Hindlimb muscle (tissue), 1 donor: ENCODE measurements at regions not wholly inside any gene's neighbourhood (a gene's known extent, or its start where the extent isn't known, plus 50 kb on each side); places are given as distances from the start of the nearest gene placed in this dataset.
"Not testable (repeated sequence)": the region's sequence is repeated elsewhere in the genome, so short reads cannot be mapped to it uniquely, and the experiment has no call there.

ENCODE experiments used
- DNase-seq: peaks from one replicate; pipeline ENCODE4 v3.0.0-alpha.2; 2013

GRCh38 chr9:41016699-41017098 is 111.8 kb downstream of the FOXD4L6 start:
- DNase-seq = not testable (repeated sequence)

GRCh38 chr9:40999952-41000700 is 128.4 kb downstream of the FOXD4L6 start:
- DNase-seq = not testable (repeated sequence)

GRCh38 chr9:40995490-40995889 is 133.0 kb downstream of the FOXD4L6 start:
- DNase-seq = not testable (repeated sequence)

GRCh38 chr9:40993842-40994241 is 134.6 kb downstream of the FOXD4L6 start:
- not testable (repeated sequence) for DNase-seq

DNA sequence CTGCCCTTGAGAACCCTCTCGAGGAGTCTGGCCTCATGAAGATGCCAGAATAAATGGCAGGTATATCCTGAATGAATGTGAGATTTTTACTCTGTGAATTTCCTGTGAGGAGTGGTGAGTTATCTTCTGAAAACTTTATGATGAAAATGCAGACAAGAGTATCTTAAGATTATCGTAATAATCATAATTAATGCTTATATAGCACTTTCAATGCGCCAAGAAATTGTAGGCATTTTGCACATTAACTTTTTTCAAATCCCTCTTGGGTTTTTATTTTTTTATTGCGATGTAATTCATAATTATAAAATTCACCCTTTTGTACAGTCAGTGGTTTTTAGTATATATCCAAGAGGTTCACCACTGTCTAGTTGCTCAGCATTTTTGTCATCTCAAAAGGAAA is 135.1 kb downstream of the FOXD4L6 start:
- DNase-seq = not testable (repeated sequence)

DNA sequence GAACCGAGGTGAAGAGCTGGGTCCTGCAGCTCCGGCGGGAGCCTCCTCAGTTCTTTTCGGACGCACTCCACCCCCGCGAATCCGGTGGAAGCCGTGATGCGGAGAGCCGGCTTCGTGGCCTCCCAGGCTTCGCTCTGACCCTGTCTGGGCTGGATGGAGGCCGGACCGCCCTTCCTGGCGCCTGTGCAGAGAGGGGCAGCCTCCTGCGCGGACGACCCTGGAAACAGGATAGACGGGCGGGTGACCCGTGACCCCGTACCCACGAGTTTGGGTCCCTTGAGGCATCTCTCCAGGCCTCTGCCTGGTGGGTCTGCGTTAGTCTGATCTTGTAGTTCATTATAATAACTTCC is 136.0 kb downstream of the FOXD4L6 start:
- peak; percentile 37 for DNase-seq

DNA sequence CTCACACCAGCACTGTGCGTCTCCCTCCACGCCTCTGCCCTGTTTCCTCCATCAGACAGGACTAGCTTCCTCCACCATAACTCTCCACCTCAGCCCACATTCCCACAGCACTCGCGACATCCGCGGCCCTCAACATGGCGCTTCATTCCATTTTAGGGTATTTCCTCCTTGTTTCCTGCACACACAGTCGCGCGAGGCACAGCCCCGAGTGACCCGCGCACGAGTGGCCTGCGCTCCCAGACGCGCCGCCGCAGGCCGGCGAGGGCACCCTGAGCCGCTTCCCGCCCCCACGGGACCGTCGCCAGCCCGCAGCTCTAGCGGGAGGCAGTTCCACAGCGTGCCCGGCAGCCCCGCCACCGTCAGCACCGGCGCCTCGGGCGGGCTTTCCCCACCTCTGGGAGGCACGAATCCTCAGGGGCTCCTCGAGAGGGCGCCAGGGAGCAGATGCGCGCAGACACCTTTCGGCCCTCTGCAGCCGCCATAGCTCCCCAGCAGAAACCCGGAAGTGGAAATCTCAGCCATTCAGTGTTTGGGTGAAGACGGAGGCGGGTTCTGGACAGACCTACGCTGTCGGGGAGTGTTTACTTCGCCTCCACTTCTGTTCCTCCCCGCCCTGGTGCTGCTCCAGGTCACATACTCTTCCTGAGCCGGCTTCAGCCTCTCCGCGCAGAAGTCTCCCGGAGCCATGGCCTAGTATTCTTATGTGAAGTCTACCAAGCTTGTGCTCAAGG is 136.6 kb downstream of the FOXD4L6 start:
- peak; percentile 96 for DNase-seq

GRCh38 chr9:40991100-40991740 is 137.3 kb downstream of the FOXD4L6 start:
- not testable (repeated sequence) for DNase-seq

DNA sequence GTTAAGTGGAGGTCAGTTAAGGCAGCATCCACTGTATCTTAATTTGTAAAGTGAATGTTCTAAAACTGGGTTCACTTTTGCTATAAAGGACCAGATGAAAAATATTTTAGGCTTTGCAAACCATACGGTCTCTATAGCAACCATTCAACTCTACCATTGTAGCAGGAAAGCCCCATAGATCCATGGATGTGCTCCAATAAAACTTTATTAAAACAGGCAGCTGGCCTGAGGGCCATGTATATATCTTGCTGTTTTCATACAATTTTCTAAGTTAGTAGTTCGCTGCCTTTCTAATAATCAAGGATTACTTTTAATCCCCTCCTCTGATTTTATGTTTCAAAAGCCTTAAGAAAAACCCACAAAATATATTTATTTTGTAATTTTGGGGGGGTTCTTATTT is 142.1 kb downstream of the FOXD4L6 start:
- not testable (repeated sequence) for DNase-seq

DNA sequence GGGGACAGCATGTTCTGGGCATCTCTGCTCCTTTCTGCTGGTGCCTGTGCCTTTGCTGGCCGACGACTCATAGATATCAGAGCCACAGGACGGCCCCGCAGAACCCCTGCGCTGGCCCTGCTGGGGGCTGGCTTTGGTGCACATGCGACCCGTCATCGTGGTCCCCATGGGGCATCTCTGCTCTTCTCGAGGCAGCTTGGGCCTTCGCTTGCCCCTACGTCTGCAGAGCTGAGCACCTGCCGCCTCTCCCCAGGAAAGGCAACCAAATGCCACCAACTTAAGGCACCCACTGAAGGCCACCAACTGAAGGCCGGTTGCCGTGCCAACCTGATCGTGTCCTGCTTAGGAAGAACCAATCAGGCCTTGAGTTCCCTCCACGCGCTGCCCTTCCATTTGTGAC is 153.1 kb downstream of the FOXD4L6 start:
- not testable (repeated sequence) for DNase-seq

DNA sequence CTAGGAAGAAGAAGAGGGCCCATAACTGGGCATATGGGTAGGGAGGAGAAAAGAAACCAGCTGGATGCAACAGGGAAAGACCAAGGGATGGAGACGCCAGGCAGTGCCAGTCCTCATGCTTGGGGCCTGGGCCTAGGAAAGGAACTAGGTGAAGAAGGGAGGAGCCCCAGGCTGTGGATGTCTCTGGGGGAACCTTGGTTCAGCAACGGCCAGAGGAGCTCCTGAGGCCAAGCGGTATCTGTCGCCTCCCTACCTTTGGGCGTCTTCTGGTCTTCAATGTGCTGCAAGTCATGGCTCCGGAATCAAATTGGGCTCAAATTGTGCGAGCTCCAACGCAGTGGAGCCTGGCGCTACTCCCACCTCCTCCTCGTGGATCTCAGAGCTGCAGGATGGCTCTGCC is 153.6 kb downstream of the FOXD4L6 start:
- DNase-seq = not testable (repeated sequence)

GRCh38 chr9:40971773-40972172 is 156.7 kb downstream of the FOXD4L6 start:
- not testable (repeated sequence) for DNase-seq

DNA sequence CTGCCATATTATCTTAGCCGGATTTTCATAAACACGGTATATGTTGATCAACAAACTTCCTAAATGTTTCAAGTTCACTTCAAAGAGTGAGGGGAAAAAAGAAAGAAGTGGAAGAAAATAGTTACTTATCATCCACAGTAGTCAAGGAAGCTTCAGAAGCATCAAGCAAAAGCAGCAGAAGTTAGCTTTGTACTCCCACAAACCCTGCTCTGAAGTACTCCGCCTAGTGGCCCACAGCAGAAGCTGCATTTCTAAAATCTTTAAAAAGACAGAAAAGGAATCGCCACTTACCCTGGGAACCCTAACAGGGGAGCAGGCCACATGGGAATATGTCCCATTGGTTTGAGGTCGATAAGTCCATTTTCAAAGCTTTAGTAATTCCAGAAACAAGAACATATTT is 158.1 kb downstream of the FOXD4L6 start:
- not testable (repeated sequence) for DNase-seq

- DNase-seq = not testable (repeated sequence)
Measured at GRCh38 chr9:40962461-40962860, 166.0 kb downstream of the FOXD4L6 start.

- DNase-seq = not testable (repeated sequence)
Measured at GRCh38 chr9:40951876-40952494, 176.5 kb downstream of the FOXD4L6 start.

DNA sequence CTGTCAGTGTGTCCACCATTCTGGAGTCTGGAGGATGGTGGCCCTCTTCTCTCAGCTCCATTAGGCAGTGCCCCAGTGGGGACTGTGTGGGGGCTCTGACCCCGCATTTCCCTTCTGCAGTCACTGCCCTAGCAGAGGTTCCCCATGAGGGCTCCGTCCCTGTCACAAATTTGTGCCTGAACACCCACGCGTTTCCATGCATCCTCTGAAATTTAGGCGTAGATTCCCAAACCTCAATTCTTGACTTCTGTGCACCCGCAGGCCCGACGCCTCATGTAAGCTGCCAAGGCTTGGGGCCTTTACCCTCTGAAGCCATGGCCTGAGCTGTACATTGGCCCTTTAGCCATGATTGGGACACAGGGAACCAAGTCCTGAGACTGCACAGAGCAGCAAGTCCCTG is 182.3 kb downstream of the FOXD4L6 start:
- DNase-seq = not testable (repeated sequence)

DNA sequence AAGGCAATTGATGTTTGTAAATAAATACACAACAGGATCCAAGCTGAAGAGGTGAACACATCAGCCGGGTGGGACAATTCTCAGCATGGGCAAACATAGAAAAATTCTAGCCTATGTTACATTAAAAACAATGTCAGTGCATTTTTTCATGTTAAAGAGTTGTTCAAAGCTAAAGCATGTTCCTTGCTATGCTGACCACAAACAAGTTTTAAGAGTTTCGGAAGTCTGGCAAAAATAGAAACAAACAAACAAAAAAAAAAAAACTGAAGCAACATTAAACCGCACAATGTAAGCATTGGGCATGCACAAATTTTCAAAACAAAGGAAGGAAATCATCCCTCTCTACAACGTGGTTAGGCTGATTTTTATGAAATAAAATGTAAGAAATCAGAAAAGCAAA is 185.8 kb downstream of the FOXD4L6 start:
- not testable (repeated sequence) for DNase-seq

DNA sequence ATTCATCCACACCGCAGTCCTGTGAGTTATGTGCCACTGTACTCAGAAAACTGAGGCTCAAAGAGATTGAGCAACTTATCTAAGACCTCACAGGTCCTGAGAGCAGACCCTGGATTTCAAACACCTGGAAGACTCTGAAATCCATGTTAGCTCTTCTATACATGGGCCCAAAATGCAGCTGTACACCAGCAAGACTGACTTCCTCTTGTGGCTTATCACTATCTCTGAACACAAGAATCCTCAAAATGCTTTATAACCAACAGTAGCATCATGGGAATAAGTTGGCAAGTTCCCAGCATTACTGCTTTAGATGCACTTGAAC is 188.6 kb downstream of the FOXD4L6 start:
- DNase-seq = not testable (repeated sequence)

- DNase-seq = not testable (repeated sequence)
Measured at GRCh38 chr9:40939201-40939887, 189.1 kb downstream of the FOXD4L6 start.

GRCh38 chr9:40935336-40935735 is 193.1 kb downstream of the FOXD4L6 start:
- DNase-seq = no peak

- not testable (repeated sequence) for DNase-seq
Measured at GRCh38 chr9:40934480-40934879, 194.0 kb downstream of the FOXD4L6 start.

DNA sequence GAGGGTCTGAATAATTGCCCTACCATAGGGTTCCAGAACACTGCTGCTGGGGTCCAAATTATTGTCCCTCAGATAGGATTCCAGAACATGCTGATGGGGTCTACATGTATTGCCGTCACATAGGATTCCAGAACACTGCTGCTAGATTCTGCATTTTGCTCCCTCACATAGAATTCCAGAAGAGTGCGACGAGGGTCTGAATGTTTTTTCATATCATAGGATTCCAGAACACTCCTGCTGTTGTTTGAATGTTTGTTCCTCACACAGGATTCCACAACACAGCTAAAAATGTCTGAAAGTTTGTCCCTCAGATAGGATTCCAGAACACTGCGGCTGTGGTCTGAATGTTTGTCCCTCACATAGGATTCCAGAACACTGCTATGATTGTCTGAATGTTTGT is 198.1 kb downstream of the FOXD4L6 start:
- DNase-seq = not testable (repeated sequence)

GRCh38 chr9:40929488-40929845 is 199.0 kb downstream of the FOXD4L6 start:
- not testable (repeated sequence) for DNase-seq
